AG04450 (cell line): ENCODE measurements at regions not wholly inside any gene's neighbourhood (a gene's known extent, or its start where the extent isn't known, plus 50 kb on each side); places are given as distances from the start of the nearest gene placed in this dataset.

Experiments
- CTCF ChIA-PET: fragments of 300-600, 350-600 bp; formaldehyde crosslinking; extraction: SDS; loops from one replicate; lab custom pipeline; 2022; ENCODE audit warnings: antibody characterized with exemption, inconsistent platforms; lab: Charles Lee
- POLR2A ChIA-PET: fragments of 350-600 bp; formaldehyde crosslinking; extraction: SDS; loops from one replicate; lab custom pipeline; 2021; ENCODE audit warnings: antibody characterized with exemption, inconsistent platforms; lab: Yijun Ruan, JAX
- DNase-seq: peaks from one replicate; pipeline ENCODE4 v3.0.0-alpha.2; 2011; ENCODE audit warnings: low read depth, low spot score
- H3K27ac ChIP-seq: one replicate; pipeline ENCODE4 v1.5.1; 2012; ENCODE audit warnings: low read depth, low read length, control low read depth
- H3K27me3 ChIP-seq: one replicate; pipeline ENCODE4 v1.6.0; 2012; ENCODE audit warnings: low read length; ENCODE audit not compliant: control insufficient read depth, insufficient read depth
- H3K4me3 ChIP-seq: 2 replicates; pipeline ENCODE4 v1.5.1; 2011; ENCODE audit warnings: mild to moderate bottlenecking, low read depth, low read length, control low read depth
- H3K9me3 ChIP-seq: 2 replicates; pipeline ENCODE4 v1.5.1; 2012; ENCODE audit warnings: low read length; ENCODE audit not compliant: control insufficient read depth, insufficient read depth
- TF ChIP-seq, protein P1 (sequence below): IDR thresholded peaks from 2 replicates; pipeline ENCODE4 v1.5.1; 2011; ENCODE audit warnings: low read depth, low read length, control low read depth, inconsistent platforms

DNA sequence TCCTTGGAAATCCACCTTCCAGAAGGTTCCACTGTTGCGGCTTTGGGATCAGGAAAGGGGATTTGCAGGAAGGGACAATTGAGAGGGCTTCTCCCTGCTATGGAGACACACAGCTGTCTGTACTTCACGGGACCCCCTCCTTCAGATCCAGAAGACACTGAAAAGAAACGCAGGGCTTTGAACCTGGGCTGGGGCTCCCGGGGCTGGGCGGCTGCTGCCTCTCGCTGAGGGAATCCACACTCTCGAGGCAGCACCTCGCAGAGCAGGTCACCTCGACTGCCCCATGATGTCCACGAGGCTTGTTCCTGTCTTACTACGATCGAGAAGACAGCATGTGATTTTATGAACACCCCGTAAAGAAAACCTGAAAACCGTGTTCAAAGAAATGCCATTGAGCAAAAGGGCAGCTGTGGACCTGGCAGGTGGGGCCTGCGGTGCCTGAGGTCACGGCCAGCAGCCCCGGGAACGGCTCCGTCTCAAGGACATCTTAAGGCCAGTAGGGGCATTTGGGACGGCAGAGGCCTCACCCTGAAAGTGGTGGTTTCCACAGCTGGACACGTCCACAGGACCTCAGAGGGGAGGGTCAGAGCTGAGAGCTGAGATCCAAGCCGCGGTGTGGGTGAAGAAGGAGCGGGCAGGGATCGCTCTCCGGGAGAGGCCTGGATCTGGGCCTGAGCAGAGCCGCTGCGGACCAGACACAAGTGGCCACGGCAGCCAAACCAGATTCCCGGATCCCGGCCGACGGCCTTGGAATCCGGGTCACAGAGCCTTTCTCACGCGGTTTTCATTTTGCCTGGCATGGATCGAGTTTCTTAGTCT is 165.7 kb downstream of the RTP5 start:
- TF ChIP-seq, protein P1, sequence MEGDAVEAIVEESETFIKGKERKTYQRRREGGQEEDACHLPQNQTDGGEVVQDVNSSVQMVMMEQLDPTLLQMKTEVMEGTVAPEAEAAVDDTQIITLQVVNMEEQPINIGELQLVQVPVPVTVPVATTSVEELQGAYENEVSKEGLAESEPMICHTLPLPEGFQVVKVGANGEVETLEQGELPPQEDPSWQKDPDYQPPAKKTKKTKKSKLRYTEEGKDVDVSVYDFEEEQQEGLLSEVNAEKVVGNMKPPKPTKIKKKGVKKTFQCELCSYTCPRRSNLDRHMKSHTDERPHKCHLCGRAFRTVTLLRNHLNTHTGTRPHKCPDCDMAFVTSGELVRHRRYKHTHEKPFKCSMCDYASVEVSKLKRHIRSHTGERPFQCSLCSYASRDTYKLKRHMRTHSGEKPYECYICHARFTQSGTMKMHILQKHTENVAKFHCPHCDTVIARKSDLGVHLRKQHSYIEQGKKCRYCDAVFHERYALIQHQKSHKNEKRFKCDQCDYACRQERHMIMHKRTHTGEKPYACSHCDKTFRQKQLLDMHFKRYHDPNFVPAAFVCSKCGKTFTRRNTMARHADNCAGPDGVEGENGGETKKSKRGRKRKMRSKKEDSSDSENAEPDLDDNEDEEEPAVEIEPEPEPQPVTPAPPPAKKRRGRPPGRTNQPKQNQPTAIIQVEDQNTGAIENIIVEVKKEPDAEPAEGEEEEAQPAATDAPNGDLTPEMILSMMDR, result no peak
- CTCF ChIA-PET, result no interaction called here
- POLR2A ChIA-PET, result no interaction called here
- H3K9me3 ChIP-seq, result peaks cover 8% of the 10 kb centered on the region; the same call in 1 of the 2 replicates
- H3K4me3 ChIP-seq, result no peak overlapping the region
- H3K27me3 ChIP-seq, result peaks cover 81% of the 10 kb centered on the region
- H3K27ac ChIP-seq, result no peak overlapping the region
- DNase-seq, result no peak

DNA sequence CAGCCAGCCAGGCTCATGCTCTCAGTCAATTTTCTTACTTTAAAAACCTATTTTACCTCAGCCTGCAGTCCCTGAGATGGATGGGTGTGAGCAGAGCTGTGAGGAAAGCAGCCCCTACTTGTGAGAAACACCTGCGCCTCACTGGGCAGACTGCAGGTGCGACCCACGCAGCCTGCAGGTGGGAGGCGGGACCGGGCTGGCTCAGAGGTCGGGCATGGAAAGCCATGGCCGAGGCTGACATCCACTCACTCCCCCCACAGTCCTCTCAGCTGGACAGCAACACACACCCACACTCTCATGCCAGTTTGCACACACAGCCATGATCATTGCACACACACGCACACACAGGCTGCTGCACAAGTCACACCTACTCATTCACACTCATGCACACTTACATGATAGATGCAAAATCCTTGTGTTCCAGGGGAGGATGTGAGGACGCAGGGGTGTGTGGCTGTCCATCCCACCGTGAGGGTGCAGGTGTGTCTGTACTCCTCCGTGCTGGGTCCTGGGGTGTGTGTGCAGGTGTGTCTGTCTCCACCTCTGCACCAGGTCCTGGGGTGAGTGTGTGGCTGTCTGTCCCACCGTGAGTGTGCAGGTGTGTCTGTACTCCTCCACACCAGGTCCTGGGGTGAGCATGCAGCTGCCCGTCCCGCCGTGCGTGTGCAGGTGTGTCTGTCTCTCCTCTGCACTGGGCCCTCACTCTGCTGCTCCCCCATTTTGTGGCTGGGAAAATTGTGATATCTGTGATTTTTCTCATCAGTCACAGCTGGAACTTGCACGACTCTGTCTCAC is 166.5 kb downstream of the RTP5 start:
- DNase-seq, result no peak
- CTCF ChIA-PET, result no interaction called here
- POLR2A ChIA-PET, result no interaction called here
- TF ChIP-seq, protein P1, result no peak
- peaks cover 81% of the 10 kb centered on the region for H3K27me3 ChIP-seq
- no peak overlapping the region for H3K27ac ChIP-seq
- H3K9me3 ChIP-seq, result peaks cover 16% of the 10 kb centered on the region
- H3K4me3 ChIP-seq, result no peak overlapping the region

DNA sequence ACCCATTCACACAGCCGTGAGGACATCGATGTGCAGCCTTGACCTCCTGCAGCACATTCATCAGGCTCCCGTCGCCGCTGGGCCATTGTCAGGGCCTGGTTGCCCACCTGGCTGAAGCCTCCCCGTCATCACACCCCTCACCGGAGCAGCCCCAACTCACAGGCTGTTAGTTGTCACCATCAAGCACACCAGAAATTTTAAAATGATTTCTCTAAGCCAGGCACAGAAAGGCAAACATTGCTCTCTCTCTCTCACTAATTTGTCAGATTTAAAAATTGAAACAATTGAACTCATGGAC is 167.1 kb downstream of the RTP5 start:
- TF ChIP-seq, protein P1, result no peak
- Histone ChIP-seq H3K27me3 (peaks cover 86% of the 10 kb centered on the region), H3K4me3 (no peak overlapping the region), H3K9me3 (peaks cover 21% of the 10 kb centered on the region), H3K27ac (no peak overlapping the region)
- POLR2A ChIA-PET, result no interaction called here
- CTCF ChIA-PET, result no interaction called here
- DNase-seq, result no peak

DNA sequence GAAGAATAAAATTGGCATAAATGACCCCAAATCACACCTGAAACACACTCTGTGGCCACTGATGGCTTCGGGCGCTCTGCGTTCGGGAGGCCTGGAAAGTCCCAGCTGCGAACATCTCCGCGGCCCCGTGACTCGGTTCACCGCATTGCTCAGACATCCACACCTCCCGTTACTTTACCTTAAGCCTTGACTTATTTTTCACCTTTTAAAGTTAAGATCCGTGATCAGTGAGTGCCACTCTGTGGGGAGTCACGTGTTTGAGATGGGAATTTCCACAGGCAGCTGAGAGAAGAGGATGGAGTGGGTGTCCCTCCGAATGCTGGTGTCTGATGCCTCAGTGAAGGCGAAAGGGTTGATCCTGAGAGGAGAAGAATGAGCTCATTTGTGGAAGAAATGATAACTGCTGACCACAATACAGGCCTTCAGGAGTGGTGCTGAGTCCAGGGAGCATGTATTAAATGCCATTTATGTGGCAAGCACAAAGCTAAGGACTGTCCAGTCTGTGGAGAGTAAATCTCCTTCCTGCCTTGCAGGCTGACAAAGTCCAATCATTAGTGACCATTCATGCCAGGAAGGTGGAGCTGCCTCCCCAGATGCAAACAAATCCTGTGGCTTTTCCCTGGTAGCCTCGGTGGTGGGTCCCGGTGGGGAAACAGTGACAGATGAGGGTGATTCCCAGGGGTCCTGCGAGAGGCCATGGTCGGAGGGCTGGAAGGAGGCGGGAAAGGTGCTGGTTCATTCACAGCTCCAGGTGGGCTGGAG is 168.8 kb downstream of the RTP5 start:
- Histone ChIP-seq H3K27me3 (peaks cover 85% of the 10 kb centered on the region), H3K9me3 (peaks cover 33% of the 10 kb centered on the region), H3K27ac (no peak overlapping the region), H3K4me3 (no peak overlapping the region)
- ChIA-PET CTCF (interaction anchor here (1.4 kb wide), 1 partner anchor 87 kb away, joined by 4 read pairs; no protein-coding TSS in a partner anchor), POLR2A (no interaction called here)
- no peak for DNase-seq
- TF ChIP-seq, protein P1, result no peak
